Natural killer cell (primary cell): ENCODE measurements at regions not wholly inside any gene's neighbourhood (a gene's known extent, or its start where the extent isn't known, plus 50 kb on each side); places are given as distances from the start of the nearest gene placed in this dataset.

Source experiments
- ATAC-seq, 3 donors: fragments of 150-1000 bp in 2 of 3; fragments of 200-7000 bp in 1 of 3; cut with Tn5 transposase; 1 replicate in 1 of 3; 2 replicates in 2 of 3; pipeline ENCODE4 v1.10.0; 2021; ENCODE audit warnings: mild to moderate bottlenecking in 2 of 3, moderate library complexity in 2 of 3
- DNase-seq, 2 donors: peaks; one replicate each; pipeline versions ENCODE4 v3.0.0 to v3.0.0-alpha.2; 2013 to 2021; ENCODE audit warnings: mixed read lengths in 1 of 2
- H3K27ac ChIP-seq: one replicate; pipeline ENCODE4 v1.5.1; 2013; ENCODE audit warnings: mild to moderate bottlenecking, low read length
- H3K27me3 ChIP-seq: one replicate; pipeline ENCODE4 v1.6.1; 2013; ENCODE audit warnings: low read length; ENCODE audit not compliant: control insufficient read depth, insufficient read depth
- H3K36me3 ChIP-seq: one replicate; pipeline ENCODE4 v1.6.1; 2013; ENCODE audit warnings: low read length; ENCODE audit not compliant: control insufficient read depth, insufficient read depth
- H3K4me1 ChIP-seq: one replicate; pipeline ENCODE4 v1.6.1; 2013; ENCODE audit warnings: low read length; ENCODE audit not compliant: control insufficient read depth, insufficient read depth
- H3K4me3 ChIP-seq: one replicate; pipeline ENCODE4 v1.5.1; 2013; ENCODE audit warnings: low read length
- H3K9me3 ChIP-seq: one replicate; pipeline ENCODE4 v1.6.1; 2013; ENCODE audit warnings: low read length; ENCODE audit not compliant: control insufficient read depth, insufficient read depth
- H3K27ac Mint-ChIP-seq, 2 donors: one replicate each; pipeline ENCODE4 v1.8.0; 2022; ENCODE audit warnings: mild to moderate bottlenecking in 2 of 2, mixed read lengths in 2 of 2, moderate library complexity in 1 of 2
- H3K27me3 Mint-ChIP-seq, 2 donors: one replicate each; pipeline ENCODE4 v1.8.0; 2022; ENCODE audit warnings: low read depth in 2 of 2, mixed read lengths in 2 of 2
- H3K36me3 Mint-ChIP-seq: one replicate; pipeline ENCODE4 v1.8.0; 2022; ENCODE audit warnings: mixed read lengths
- H3K4me1 Mint-ChIP-seq, 2 donors: one replicate each; pipeline ENCODE4 v1.8.0; 2022; ENCODE audit warnings: mixed read lengths in 2 of 2
- H3K4me3 Mint-ChIP-seq: one replicate; pipeline ENCODE4 v1.8.0; 2022; ENCODE audit warnings: mild to moderate bottlenecking, moderate library complexity, mixed read lengths
- H3K9me3 Mint-ChIP-seq, 2 donors: one replicate each; pipeline ENCODE4 v1.8.0; 2022; ENCODE audit warnings: mixed read lengths in 2 of 2
- WGBS: methylation state at CpG from one replicate; pipeline ENCODE4 v1.1.7; 2013; ENCODE audit warnings: missing lambda C conversion rate; ENCODE audit not compliant: insufficient coverage; 5-methylcytosine and 5-hydroxymethylcytosine counted together
- intact Hi-C: fragments of 100-400 bp; cut with micrococcal nuclease; formaldehyde crosslinking; loops from one replicate; pipeline ENCODE4 v1.14.2; 2022
- TF ChIP-seq, protein P1 (sequence below): fragments of 200-600 bp; IDR thresholded peaks from one replicate; pipeline ENCODE4 v1.8.0; 2022; ENCODE audit warnings: antibody characterized with exemption

DNA sequence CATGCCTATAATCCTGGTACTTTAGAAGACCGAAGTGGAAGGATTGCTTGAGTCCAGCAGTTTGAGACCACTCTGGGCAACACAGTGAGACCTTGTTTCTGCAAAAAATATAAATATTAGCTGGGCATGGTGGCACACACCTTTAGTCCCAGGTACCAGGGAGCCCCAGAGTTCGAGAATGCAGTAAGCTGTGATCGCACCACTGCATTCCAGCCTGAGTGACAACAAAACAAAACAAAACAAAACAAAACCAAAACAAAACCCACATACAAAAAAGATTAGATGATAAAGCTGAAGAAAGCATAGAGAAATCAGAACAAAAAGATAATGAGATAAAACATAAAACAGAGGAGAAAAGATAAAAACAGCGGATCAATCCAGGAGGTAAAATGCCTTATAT lies 62.1 kb downstream of the TCF20 start:
- H3K4me1 Mint-ChIP-seq = peaks cover 35 to 46% of the 10 kb centered on the region in 2 donors

GRCh38 chr22:42207918-42208317 lies 62.5 kb downstream of the TCF20 start:
- peak; percentile 75 to 86 (median 80) for ATAC-seq
- Histone ChIP-seq H3K27ac (peak overlapping the region; percentile 70), H3K36me3 (peaks cover 32% of the 10 kb centered on the region), H3K4me1 (peaks cover 18% of the 10 kb centered on the region), H3K9me3 (no peaks in the 10 kb centered on the region), H3K4me3 (no peak overlapping the region), H3K27me3 (no peaks in the 10 kb centered on the region)
- Mint-ChIP-seq H3K27me3 (no peaks in the 10 kb centered on the region), H3K4me3 (peak overlapping the region; percentile 78), H3K9me3 (no peaks in the 10 kb centered on the region), H3K4me1 (peaks cover 40 to 51% of the 10 kb centered on the region in 2 donors), H3K36me3 (peaks cover 12% of the 10 kb centered on the region), H3K27ac (peak overlapping the region; percentile 74 to 87)
- DNase-seq = no peak
- intact Hi-C loops = loop anchor here (10.0 kb wide), 1 partner anchor 113 kb away; the partner anchor contains the start of gene NDUFA6
- TF ChIP-seq, protein P1, sequence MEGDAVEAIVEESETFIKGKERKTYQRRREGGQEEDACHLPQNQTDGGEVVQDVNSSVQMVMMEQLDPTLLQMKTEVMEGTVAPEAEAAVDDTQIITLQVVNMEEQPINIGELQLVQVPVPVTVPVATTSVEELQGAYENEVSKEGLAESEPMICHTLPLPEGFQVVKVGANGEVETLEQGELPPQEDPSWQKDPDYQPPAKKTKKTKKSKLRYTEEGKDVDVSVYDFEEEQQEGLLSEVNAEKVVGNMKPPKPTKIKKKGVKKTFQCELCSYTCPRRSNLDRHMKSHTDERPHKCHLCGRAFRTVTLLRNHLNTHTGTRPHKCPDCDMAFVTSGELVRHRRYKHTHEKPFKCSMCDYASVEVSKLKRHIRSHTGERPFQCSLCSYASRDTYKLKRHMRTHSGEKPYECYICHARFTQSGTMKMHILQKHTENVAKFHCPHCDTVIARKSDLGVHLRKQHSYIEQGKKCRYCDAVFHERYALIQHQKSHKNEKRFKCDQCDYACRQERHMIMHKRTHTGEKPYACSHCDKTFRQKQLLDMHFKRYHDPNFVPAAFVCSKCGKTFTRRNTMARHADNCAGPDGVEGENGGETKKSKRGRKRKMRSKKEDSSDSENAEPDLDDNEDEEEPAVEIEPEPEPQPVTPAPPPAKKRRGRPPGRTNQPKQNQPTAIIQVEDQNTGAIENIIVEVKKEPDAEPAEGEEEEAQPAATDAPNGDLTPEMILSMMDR = no peak
- 100% methylated on average over 2 of the region's 4 CpGs for WGBS

More for the DNA sequence above, 62.1 kb downstream of the TCF20 start:
- H3K4me3 Mint-ChIP-seq = peak overlapping the region; percentile 78
- Histone ChIP-seq H3K36me3 (peaks cover 36% of the 10 kb centered on the region), H3K4me3 (no peak overlapping the region), H3K27ac (peak overlapping the region; percentile 70), H3K27me3 (no peaks in the 10 kb centered on the region), H3K4me1 (peaks cover 15% of the 10 kb centered on the region), H3K9me3 (no peaks in the 10 kb centered on the region)
- intact Hi-C loops = loop anchor here (10.0 kb wide), 1 partner anchor 114 kb away; the partner anchor contains the start of gene NDUFA6
- ATAC-seq (peak; percentile 34 to 60 (median 60)), DNase-seq (peak in 1 of 2 donors; percentile 26)
- H3K36me3 Mint-ChIP-seq = peaks cover 12% of the 10 kb centered on the region
- no peaks in the 10 kb centered on the region for H3K27me3 Mint-ChIP-seq
- peak overlapping the region; percentile 74 to 87 for H3K27ac Mint-ChIP-seq
- 78% methylated on average over 3 of the region's 4 CpGs for WGBS
- TF ChIP-seq, protein P1 = no peak
- H3K9me3 Mint-ChIP-seq = no peaks in the 10 kb centered on the region

GRCh38 chr22:42203609-42204008 lies 66.8 kb downstream of the TCF20 start:
- ATAC-seq = no peak

More at GRCh38 chr22:42203609-42204008, 66.8 kb downstream of the TCF20 start:
- intact Hi-C loops = loop anchor here (10.0 kb wide), 1 partner anchor 109 kb away; the partner anchor contains the start of gene NDUFA6
- Mint-ChIP-seq H3K4me1 (peaks cover 51 to 58% of the 10 kb centered on the region in 2 donors), H3K36me3 (no peaks in the 10 kb centered on the region), H3K27ac (peak overlapping the region; percentile 89 to 92), H3K9me3 (no peaks in the 10 kb centered on the region), H3K4me3 (peak overlapping the region; percentile 13), H3K27me3 (no peaks in the 10 kb centered on the region)
- H3K4me1 ChIP-seq = peaks cover 37% of the 10 kb centered on the region
- H3K9me3 ChIP-seq = no peaks in the 10 kb centered on the region
- no peak overlapping the region for H3K27ac ChIP-seq
- H3K27me3 ChIP-seq = no peaks in the 10 kb centered on the region
- no peak overlapping the region for H3K4me3 ChIP-seq
- H3K36me3 ChIP-seq = peaks cover 7% of the 10 kb centered on the region
- TF ChIP-seq, protein P1 = no peak
- WGBS = 93% methylated on average over 2 of the region's 2 CpGs
- DNase-seq = no peak
